ENCODE measurements at regions not wholly inside any gene's neighbourhood (a gene's known extent, or its start where the extent isn't known, plus 50 kb on each side); places are given as distances from the start of the nearest gene placed in this dataset.

DNA sequence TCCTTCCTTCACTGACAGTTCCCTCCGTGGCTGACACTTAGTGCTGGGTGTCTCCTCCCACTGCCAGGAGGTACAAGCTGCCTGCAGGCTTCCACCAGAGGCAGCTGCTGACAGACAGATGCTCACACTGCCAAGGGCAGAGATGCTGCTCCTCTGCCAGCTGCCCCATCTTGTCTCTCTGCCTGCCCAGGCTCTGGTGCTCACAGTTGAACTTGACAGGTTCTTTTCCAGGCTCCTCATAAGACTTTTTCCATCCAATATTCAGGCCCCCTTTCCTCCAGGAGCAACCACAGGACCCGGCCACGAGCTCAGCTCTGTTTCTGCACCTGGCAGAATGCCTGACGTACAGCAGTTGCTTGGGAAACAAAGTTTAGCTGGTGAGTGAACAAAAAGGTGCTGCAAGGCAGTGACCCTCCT is 79.8 kb downstream of the PSMB1 start:
- Mint-ChIP-seq H3K4me1 (ENCODE audit: unreplicated experiment) (no peaks in the 10 kb centered on the region), H3K27ac (ENCODE audit: unreplicated experiment) (no peak overlapping the region), H3K27me3 (ENCODE audit: unreplicated experiment) (peaks cover 23% of the 10 kb centered on the region), H3K4me3 (ENCODE audit: unreplicated experiment) (no peak overlapping the region), H3K36me3 (ENCODE audit: unreplicated experiment) (no peaks in the 10 kb centered on the region), H3K9me3 (ENCODE audit: unreplicated experiment) (no peaks in the 10 kb centered on the region)
- no peak for DNase-seq (ENCODE audit: extremely low spot score, unreplicated experiment)
- TF ChIP-seq, protein P1, sequence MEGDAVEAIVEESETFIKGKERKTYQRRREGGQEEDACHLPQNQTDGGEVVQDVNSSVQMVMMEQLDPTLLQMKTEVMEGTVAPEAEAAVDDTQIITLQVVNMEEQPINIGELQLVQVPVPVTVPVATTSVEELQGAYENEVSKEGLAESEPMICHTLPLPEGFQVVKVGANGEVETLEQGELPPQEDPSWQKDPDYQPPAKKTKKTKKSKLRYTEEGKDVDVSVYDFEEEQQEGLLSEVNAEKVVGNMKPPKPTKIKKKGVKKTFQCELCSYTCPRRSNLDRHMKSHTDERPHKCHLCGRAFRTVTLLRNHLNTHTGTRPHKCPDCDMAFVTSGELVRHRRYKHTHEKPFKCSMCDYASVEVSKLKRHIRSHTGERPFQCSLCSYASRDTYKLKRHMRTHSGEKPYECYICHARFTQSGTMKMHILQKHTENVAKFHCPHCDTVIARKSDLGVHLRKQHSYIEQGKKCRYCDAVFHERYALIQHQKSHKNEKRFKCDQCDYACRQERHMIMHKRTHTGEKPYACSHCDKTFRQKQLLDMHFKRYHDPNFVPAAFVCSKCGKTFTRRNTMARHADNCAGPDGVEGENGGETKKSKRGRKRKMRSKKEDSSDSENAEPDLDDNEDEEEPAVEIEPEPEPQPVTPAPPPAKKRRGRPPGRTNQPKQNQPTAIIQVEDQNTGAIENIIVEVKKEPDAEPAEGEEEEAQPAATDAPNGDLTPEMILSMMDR (IDR thresholded peaks at IDR 0.05), result no peak

DNA sequence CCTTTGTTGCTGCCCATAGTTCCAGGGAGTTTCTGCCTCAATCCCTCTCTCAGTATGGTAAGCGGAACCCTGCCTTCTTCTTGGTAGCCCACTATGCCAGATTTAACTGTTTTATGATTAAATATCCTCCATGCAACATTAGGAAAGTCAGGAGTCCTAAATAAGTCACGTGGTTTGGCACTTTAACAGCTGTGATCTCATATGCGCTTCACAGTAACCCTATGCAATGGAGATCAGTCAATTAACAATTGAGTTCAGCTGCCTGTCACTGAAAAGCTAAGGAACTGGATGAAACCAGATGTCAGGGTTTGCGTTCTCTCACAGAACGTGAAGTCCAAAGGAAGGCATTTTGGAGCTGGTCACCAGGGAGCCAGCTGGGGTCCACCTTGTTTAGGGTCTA is 81.6 kb downstream of the PSMB1 start:
- TF ChIP-seq, protein P1 (IDR thresholded peaks at IDR 0.05), result no peak
- Mint-ChIP-seq H3K36me3 (ENCODE audit: unreplicated experiment) (no peaks in the 10 kb centered on the region), H3K27ac (ENCODE audit: unreplicated experiment) (no peak overlapping the region), H3K9me3 (ENCODE audit: unreplicated experiment) (no peaks in the 10 kb centered on the region), H3K4me3 (ENCODE audit: unreplicated experiment) (no peak overlapping the region), H3K4me1 (ENCODE audit: unreplicated experiment) (no peaks in the 10 kb centered on the region), H3K27me3 (ENCODE audit: unreplicated experiment) (peaks cover 23% of the 10 kb centered on the region)
- DNase-seq (ENCODE audit: extremely low spot score, unreplicated experiment), result no peak

DNA sequence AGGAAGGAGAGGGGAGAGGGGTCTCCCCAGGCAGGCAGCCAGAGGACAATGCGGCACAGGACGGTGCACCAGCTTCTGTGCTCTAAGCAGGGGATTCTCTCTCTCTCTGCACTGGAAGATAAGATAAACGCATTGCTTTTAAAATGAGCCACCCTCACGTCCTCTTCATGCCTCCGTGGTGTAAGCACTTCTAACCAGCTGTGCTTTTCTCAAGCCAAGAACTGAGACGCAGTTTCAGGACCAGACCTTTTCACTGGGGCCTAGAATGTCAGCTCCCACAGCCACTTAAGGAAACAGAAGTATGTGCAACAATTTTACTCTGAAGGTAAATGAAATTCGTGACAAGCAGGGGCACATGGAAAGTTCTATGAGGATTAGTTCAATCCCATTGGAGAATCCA is 82.4 kb downstream of the PSMB1 start:
- no peak for DNase-seq (ENCODE audit: extremely low spot score, unreplicated experiment)
- Mint-ChIP-seq H3K27me3 (ENCODE audit: unreplicated experiment) (peaks cover 23% of the 10 kb centered on the region), H3K27ac (ENCODE audit: unreplicated experiment) (no peak overlapping the region), H3K4me1 (ENCODE audit: unreplicated experiment) (no peaks in the 10 kb centered on the region), H3K4me3 (ENCODE audit: unreplicated experiment) (no peak overlapping the region), H3K9me3 (ENCODE audit: unreplicated experiment) (no peaks in the 10 kb centered on the region), H3K36me3 (ENCODE audit: unreplicated experiment) (no peaks in the 10 kb centered on the region)
- TF ChIP-seq, protein P1 (IDR thresholded peaks at IDR 0.05), result no peak

DNA sequence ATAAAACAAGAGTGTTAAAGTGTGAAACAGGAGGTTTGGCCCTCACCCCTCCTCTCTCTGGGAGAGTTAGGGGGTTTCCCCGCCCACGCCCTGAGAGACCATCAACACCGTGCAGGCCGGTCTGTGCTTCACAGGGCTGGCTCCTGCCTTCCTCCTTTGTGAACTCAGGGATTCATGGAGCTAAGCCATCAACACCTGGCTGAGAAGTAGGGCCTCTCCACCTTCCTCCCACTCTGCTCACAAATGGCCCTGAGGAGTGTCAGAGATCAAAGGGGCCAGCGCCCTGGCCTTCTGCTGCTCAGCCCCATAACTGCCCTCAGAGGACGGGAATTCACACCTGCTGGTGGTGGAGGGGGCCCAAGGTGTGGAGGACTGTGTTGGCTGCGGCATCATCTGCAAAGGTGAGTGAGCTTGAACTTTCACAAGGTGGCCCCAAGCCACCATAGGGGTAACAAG is 88.6 kb downstream of the PSMB1 start:
- no peak for DNase-seq (ENCODE audit: extremely low spot score, unreplicated experiment)
- no peak overlapping the region for H3K4me3 Mint-ChIP-seq (ENCODE audit: unreplicated experiment)
- H3K9me3 Mint-ChIP-seq (ENCODE audit: unreplicated experiment), result no peaks in the 10 kb centered on the region
- H3K27me3 Mint-ChIP-seq (ENCODE audit: unreplicated experiment), result no peaks in the 10 kb centered on the region
- TF ChIP-seq, protein P1 (IDR thresholded peaks at IDR 0.05), result no peak
- H3K4me1 Mint-ChIP-seq (ENCODE audit: unreplicated experiment), result peaks cover 18% of the 10 kb centered on the region
- H3K27ac Mint-ChIP-seq (ENCODE audit: unreplicated experiment), result no peak overlapping the region
- no peaks in the 10 kb centered on the region for H3K36me3 Mint-ChIP-seq (ENCODE audit: unreplicated experiment)

DNA sequence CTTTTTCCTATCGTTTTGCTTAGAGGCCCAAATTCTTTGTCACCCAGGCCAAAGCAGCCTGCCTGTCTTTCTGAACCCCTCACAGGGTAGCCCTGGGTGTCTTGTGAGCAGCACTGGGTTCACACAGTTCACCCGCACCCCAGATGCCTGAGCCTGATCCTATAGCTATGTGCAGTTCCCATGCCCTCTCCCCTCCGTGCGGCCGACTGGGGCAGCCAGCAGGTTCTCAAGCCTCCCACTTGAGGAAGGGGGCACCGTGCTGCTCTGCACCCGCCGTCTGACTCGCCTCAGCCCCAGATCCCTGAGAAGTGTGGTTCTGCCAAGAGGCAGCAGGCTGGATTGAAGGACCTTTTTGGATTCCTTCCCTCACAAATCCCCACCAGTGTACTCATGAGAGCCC is 89.0 kb downstream of the PSMB1 start:
- Mint-ChIP-seq H3K4me3 (ENCODE audit: unreplicated experiment) (no peak overlapping the region), H3K9me3 (ENCODE audit: unreplicated experiment) (no peaks in the 10 kb centered on the region), H3K27me3 (ENCODE audit: unreplicated experiment) (no peaks in the 10 kb centered on the region), H3K4me1 (ENCODE audit: unreplicated experiment) (peaks cover 21% of the 10 kb centered on the region), H3K36me3 (ENCODE audit: unreplicated experiment) (no peaks in the 10 kb centered on the region), H3K27ac (ENCODE audit: unreplicated experiment) (no peak overlapping the region)
- TF ChIP-seq, protein P1 (IDR thresholded peaks at IDR 0.05), result no peak
- no peak for DNase-seq (ENCODE audit: extremely low spot score, unreplicated experiment)
